ENCODE measurements at regions not wholly inside any gene's neighbourhood (a gene's known extent, or its start where the extent isn't known, plus 50 kb on each side); places are given as distances from the start of the nearest gene placed in this dataset.

GRCh38 chr2:220963930-220964329 is 608.2 kb downstream of the EPHA4 start:
- TF ChIP-seq, protein P1, sequence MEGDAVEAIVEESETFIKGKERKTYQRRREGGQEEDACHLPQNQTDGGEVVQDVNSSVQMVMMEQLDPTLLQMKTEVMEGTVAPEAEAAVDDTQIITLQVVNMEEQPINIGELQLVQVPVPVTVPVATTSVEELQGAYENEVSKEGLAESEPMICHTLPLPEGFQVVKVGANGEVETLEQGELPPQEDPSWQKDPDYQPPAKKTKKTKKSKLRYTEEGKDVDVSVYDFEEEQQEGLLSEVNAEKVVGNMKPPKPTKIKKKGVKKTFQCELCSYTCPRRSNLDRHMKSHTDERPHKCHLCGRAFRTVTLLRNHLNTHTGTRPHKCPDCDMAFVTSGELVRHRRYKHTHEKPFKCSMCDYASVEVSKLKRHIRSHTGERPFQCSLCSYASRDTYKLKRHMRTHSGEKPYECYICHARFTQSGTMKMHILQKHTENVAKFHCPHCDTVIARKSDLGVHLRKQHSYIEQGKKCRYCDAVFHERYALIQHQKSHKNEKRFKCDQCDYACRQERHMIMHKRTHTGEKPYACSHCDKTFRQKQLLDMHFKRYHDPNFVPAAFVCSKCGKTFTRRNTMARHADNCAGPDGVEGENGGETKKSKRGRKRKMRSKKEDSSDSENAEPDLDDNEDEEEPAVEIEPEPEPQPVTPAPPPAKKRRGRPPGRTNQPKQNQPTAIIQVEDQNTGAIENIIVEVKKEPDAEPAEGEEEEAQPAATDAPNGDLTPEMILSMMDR (tag by site-specific recombination; IDR thresholded peaks at IDR 0.05), result no peak
- TF ChIP-seq SCRT1 (tag by site-specific recombination; IDR thresholded peaks at IDR 0.05; ENCODE audit: borderline replicate concordance) (no peak), SETDB1 (IDR thresholded peaks at IDR 0.05; ENCODE audit: insufficient read length, low read length) (no peak), ZNF324 (tag by site-specific recombination; IDR thresholded peaks at IDR 0.05) (no peak), ZNF146 (tag by site-specific recombination; IDR thresholded peaks at IDR 0.05) (no peak), ZNF776 (tag by site-specific recombination; IDR thresholded peaks at IDR 0.05; ENCODE audit: borderline replicate concordance) (no peak)
